ENCODE measurements at regions not wholly inside any gene's neighbourhood (a gene's known extent, or its start where the extent isn't known, plus 50 kb on each side); places are given as distances from the start of the nearest gene placed in this dataset.

GRCh38 chr10:132471484-132471883 lies 66.1 kb upstream of the INPP5A start:
- H3K79me2 ChIP-seq (ENCODE audit: low read length) = no peaks in the 10 kb centered on the region
- no peaks in the 10 kb centered on the region for H3K9me3 ChIP-seq (replicated peaks; ENCODE audit: insufficient read depth, low read length)
- peaks cover 65% of the 10 kb centered on the region for H3K27me3 ChIP-seq (replicated peaks; ENCODE audit: insufficient read depth, low read length)
- H3K4me2 ChIP-seq (ENCODE audit: low read depth, low read length) = no peak overlapping the region
- H3F3A ChIP-seq (ENCODE audit: insufficient read depth, low read length) = no peaks in the 10 kb centered on the region
- H3K9me2 ChIP-seq (replicated peaks; ENCODE audit: insufficient read depth, low read length) = no peaks in the 10 kb centered on the region
- H4K20me1 ChIP-seq (ENCODE audit: insufficient read depth, low read length) = no peaks in the 10 kb centered on the region
- H2AFZ ChIP-seq (ENCODE audit: low read length) = no peak overlapping the region
- DNase-seq = no peak
- H3K9ac ChIP-seq (ENCODE audit: low read length) = no peak overlapping the region
- no peak overlapping the region for H3K27ac ChIP-seq (ENCODE audit: low read length)
- H3K4me3 ChIP-seq (ENCODE audit: low read length) = no peak overlapping the region
- no peak for TF ChIP-seq EZH2phosphoT487 (IDR thresholded peaks at IDR 0.05; ENCODE audit: low read length)
- TF ChIP-seq, protein P1, sequence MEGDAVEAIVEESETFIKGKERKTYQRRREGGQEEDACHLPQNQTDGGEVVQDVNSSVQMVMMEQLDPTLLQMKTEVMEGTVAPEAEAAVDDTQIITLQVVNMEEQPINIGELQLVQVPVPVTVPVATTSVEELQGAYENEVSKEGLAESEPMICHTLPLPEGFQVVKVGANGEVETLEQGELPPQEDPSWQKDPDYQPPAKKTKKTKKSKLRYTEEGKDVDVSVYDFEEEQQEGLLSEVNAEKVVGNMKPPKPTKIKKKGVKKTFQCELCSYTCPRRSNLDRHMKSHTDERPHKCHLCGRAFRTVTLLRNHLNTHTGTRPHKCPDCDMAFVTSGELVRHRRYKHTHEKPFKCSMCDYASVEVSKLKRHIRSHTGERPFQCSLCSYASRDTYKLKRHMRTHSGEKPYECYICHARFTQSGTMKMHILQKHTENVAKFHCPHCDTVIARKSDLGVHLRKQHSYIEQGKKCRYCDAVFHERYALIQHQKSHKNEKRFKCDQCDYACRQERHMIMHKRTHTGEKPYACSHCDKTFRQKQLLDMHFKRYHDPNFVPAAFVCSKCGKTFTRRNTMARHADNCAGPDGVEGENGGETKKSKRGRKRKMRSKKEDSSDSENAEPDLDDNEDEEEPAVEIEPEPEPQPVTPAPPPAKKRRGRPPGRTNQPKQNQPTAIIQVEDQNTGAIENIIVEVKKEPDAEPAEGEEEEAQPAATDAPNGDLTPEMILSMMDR (IDR thresholded peaks at IDR 0.05; ENCODE audit: low read length) = no peak
- no peak for TF ChIP-seq EZH2 (optimal IDR thresholded peaks at IDR 0.05; ENCODE audit: low read depth, low read length)
- H3K4me1 ChIP-seq (ENCODE audit: low read length) = no peaks in the 10 kb centered on the region
- H3K36me3 ChIP-seq (replicated peaks; ENCODE audit: insufficient read depth, low read length) = no peaks in the 10 kb centered on the region

DNA sequence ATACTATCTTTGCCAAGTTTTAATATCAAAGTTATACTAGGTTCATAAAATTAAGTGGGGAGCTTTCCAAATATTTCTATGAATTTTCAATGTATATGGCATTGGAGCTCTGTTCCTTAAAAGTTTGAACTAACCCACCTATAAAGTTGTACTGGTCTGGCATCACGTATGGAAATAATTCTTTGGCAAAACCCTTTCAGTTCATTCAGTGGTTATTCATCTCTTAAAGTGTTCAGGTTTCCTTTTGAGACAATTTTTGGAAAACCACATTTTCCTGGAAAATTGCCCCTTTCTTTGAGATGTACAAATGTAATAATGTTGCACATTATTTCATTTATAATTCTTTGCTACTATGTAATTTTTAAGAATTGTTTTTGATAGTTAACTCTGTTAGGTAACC lies 62.5 kb upstream of the INPP5A start:
- Histone ChIP-seq H2AFZ (ENCODE audit: low read length) (no peak overlapping the region), H4K20me1 (ENCODE audit: insufficient read depth, low read length) (no peaks in the 10 kb centered on the region), H3K4me1 (ENCODE audit: low read length) (no peaks in the 10 kb centered on the region), H3K4me3 (ENCODE audit: low read length) (no peak overlapping the region), H3K9me2 (replicated peaks; ENCODE audit: insufficient read depth, low read length) (no peaks in the 10 kb centered on the region), H3K27ac (ENCODE audit: low read length) (no peak overlapping the region), H3K27me3 (replicated peaks; ENCODE audit: insufficient read depth, low read length) (peaks cover 61% of the 10 kb centered on the region), H3K9me3 (replicated peaks; ENCODE audit: insufficient read depth, low read length) (no peaks in the 10 kb centered on the region), H3K9ac (ENCODE audit: low read length) (no peak overlapping the region), H3K79me2 (ENCODE audit: low read length) (no peaks in the 10 kb centered on the region), H3K4me2 (ENCODE audit: low read depth, low read length) (no peak overlapping the region), H3K36me3 (replicated peaks; ENCODE audit: insufficient read depth, low read length) (no peaks in the 10 kb centered on the region), H3F3A (ENCODE audit: insufficient read depth, low read length) (no peaks in the 10 kb centered on the region)
- TF ChIP-seq, protein P1 (IDR thresholded peaks at IDR 0.05; ENCODE audit: low read length) = no peak
- TF ChIP-seq EZH2phosphoT487 (IDR thresholded peaks at IDR 0.05; ENCODE audit: low read length) = no peak
- no peak for TF ChIP-seq EZH2 (optimal IDR thresholded peaks at IDR 0.05; ENCODE audit: low read depth, low read length)
- no peak for DNase-seq

GRCh38 chr10:132476146-132477065 lies 61.2 kb upstream of the INPP5A start:
- H3K9ac ChIP-seq (ENCODE audit: low read length) = no peak overlapping the region
- no peaks in the 10 kb centered on the region for H3K9me3 ChIP-seq (replicated peaks; ENCODE audit: insufficient read depth, low read length)
- no peak overlapping the region for H3K4me3 ChIP-seq (ENCODE audit: low read length)
- no peak overlapping the region for H3K27ac ChIP-seq (ENCODE audit: low read length)
- no peaks in the 10 kb centered on the region for H3K79me2 ChIP-seq (ENCODE audit: low read length)
- no peak overlapping the region for H3K4me2 ChIP-seq (ENCODE audit: low read depth, low read length)
- no peak for DNase-seq
- no peaks in the 10 kb centered on the region for H3F3A ChIP-seq (ENCODE audit: insufficient read depth, low read length)
- no peaks in the 10 kb centered on the region for H3K4me1 ChIP-seq (ENCODE audit: low read length)
- no peaks in the 10 kb centered on the region for H4K20me1 ChIP-seq (ENCODE audit: insufficient read depth, low read length)
- H3K36me3 ChIP-seq (replicated peaks; ENCODE audit: insufficient read depth, low read length) = no peaks in the 10 kb centered on the region
- H2AFZ ChIP-seq (ENCODE audit: low read length) = no peak overlapping the region
- TF ChIP-seq EZH2phosphoT487 (IDR thresholded peaks at IDR 0.05; ENCODE audit: low read length) (no peak), EZH2 (optimal IDR thresholded peaks at IDR 0.05; ENCODE audit: low read depth, low read length) (no peak)
- TF ChIP-seq, protein P1 (IDR thresholded peaks at IDR 0.05; ENCODE audit: low read length) = no peak
- H3K9me2 ChIP-seq (replicated peaks; ENCODE audit: insufficient read depth, low read length) = no peaks in the 10 kb centered on the region
- peaks cover 58% of the 10 kb centered on the region for H3K27me3 ChIP-seq (replicated peaks; ENCODE audit: insufficient read depth, low read length)
